ENCODE measurements at regions not wholly inside any gene's neighbourhood (a gene's known extent, or its start where the extent isn't known, plus 50 kb on each side); places are given as distances from the start of the nearest gene placed in this dataset.

DNA sequence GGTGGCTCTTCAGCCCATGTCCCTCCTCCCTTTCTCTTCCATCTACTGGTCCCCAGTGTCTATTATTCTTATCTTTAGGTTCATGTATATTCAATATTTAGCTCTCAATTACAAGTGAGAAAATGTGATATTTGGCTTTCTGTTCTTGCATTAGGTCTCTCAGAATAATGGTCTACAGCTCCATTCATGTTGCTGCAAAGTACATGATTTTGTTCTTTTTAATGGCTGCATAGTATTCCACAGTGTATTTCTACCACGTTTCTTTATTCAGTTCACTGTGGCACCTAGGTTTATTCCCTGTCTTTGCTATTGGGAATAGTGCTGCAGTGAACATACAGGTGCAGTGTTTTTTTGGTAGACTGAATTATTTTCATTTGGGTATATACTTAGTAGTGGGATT is 1308.8 kb downstream of the EFNA5 start:
- Histone ChIP-seq H3K9me3 (ENCODE audit: low read depth, low read length, poor library complexity, severe bottlenecking) (peaks cover 9% of the 10 kb centered on the region), H3K27me3 (replicated peaks; ENCODE audit: insufficient read depth, low read depth, low read length, poor library complexity) (no peaks in the 10 kb centered on the region), H3K4me1 (ENCODE audit: insufficient read depth, low read length, poor library complexity, severe bottlenecking) (peaks cover 6% of the 10 kb centered on the region), H3K36me3 (ENCODE audit: insufficient read depth, low read length, poor library complexity, severe bottlenecking) (no peaks in the 10 kb centered on the region), H3K4me3 (ENCODE audit: low read depth, low read length, poor library complexity, severe bottlenecking) (no peak overlapping the region), H3K27ac (ENCODE audit: low read depth, low read length, poor library complexity, severe bottlenecking) (no peak overlapping the region)
- TF ChIP-seq, protein P1, sequence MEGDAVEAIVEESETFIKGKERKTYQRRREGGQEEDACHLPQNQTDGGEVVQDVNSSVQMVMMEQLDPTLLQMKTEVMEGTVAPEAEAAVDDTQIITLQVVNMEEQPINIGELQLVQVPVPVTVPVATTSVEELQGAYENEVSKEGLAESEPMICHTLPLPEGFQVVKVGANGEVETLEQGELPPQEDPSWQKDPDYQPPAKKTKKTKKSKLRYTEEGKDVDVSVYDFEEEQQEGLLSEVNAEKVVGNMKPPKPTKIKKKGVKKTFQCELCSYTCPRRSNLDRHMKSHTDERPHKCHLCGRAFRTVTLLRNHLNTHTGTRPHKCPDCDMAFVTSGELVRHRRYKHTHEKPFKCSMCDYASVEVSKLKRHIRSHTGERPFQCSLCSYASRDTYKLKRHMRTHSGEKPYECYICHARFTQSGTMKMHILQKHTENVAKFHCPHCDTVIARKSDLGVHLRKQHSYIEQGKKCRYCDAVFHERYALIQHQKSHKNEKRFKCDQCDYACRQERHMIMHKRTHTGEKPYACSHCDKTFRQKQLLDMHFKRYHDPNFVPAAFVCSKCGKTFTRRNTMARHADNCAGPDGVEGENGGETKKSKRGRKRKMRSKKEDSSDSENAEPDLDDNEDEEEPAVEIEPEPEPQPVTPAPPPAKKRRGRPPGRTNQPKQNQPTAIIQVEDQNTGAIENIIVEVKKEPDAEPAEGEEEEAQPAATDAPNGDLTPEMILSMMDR (conservative IDR thresholded peaks at IDR 0.05; ENCODE audit: low read depth, low read length) = no peak
- POLR2A ChIA-PET (ENCODE audit: low non-redundant PET) = no interaction called here
- intact Hi-C loops (cut with micrococcal nuclease; ENCODE audit: unreplicated experiment) = no loop called here
- DNase-seq (ENCODE audit: low spot score) = no peak
- CTCF ChIA-PET = no interaction called here
- BruUV-seq (replicated peaks) = no TSS peak

DNA sequence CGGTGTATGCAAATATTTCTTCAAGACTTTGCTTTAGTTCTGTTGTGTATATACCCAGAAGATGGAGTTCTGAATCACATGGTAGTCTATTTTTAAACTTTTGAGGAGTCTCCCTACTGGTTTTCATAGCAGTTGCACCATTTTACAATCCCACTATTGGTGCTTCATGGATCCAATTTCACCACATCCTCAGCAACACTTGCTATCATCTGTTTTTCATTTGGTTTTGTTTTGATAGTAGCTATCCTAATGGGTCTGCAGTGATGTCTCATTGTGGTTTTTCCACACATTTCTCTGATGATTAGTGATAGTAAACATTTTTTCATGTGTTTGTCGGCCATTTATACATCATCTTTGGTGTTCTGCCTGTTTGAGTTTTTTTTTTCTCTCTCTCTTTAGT is 1339.3 kb downstream of the EFNA5 start:
- BruUV-seq (replicated peaks) = no TSS peak
- DNase-seq (ENCODE audit: low spot score) = no peak
- ChIA-PET CTCF (no interaction called here), POLR2A (ENCODE audit: low non-redundant PET) (no interaction called here)
- Histone ChIP-seq H3K4me1 (ENCODE audit: insufficient read depth, low read length, poor library complexity, severe bottlenecking) (no peaks in the 10 kb centered on the region), H3K9me3 (ENCODE audit: low read depth, low read length, poor library complexity, severe bottlenecking) (no peaks in the 10 kb centered on the region), H3K27ac (ENCODE audit: low read depth, low read length, poor library complexity, severe bottlenecking) (no peak overlapping the region), H3K27me3 (replicated peaks; ENCODE audit: insufficient read depth, low read depth, low read length, poor library complexity) (no peaks in the 10 kb centered on the region), H3K36me3 (ENCODE audit: insufficient read depth, low read length, poor library complexity, severe bottlenecking) (no peaks in the 10 kb centered on the region), H3K4me3 (ENCODE audit: low read depth, low read length, poor library complexity, severe bottlenecking) (no peak overlapping the region)
- TF ChIP-seq EZH2 (IDR thresholded peaks at IDR 0.05; ENCODE audit: borderline replicate concordance, low read depth, low read length, poor library complexity, severe bottlenecking) = no peak
- TF ChIP-seq, protein P1 (conservative IDR thresholded peaks at IDR 0.05; ENCODE audit: low read depth, low read length) = no peak
- intact Hi-C loops (cut with micrococcal nuclease; ENCODE audit: unreplicated experiment) = no loop called here

DNA sequence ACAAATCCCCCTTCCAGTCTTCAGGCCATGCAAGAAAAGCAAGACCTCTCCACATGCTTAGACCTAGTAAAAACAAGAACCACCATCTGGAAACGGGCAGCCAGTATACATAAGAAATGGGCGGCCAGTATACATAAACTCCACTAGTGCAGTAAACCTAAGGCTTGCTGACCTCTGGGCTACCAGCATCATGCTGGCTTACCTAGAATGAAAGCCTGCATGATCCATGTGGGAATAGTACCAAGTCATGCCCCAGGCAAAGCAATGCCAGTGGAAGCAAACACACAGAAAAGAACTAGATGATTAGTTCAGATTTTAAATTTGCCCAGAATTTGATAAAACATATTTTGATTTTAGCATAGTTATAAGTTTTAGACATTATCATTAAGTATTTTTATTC is 1346.4 kb downstream of the EFNA5 start:
- no peak for TF ChIP-seq EZH2 (IDR thresholded peaks at IDR 0.05; ENCODE audit: borderline replicate concordance, low read depth, low read length, poor library complexity, severe bottlenecking)
- TF ChIP-seq, protein P1 (conservative IDR thresholded peaks at IDR 0.05; ENCODE audit: low read depth, low read length) = no peak
- Histone ChIP-seq H3K27ac (ENCODE audit: low read depth, low read length, poor library complexity, severe bottlenecking) (no peak overlapping the region), H3K4me1 (ENCODE audit: insufficient read depth, low read length, poor library complexity, severe bottlenecking) (no peaks in the 10 kb centered on the region), H3K36me3 (ENCODE audit: insufficient read depth, low read length, poor library complexity, severe bottlenecking) (no peaks in the 10 kb centered on the region), H3K27me3 (replicated peaks; ENCODE audit: insufficient read depth, low read depth, low read length, poor library complexity) (no peaks in the 10 kb centered on the region), H3K9me3 (ENCODE audit: low read depth, low read length, poor library complexity, severe bottlenecking) (no peaks in the 10 kb centered on the region), H3K4me3 (ENCODE audit: low read depth, low read length, poor library complexity, severe bottlenecking) (no peak overlapping the region)
- BruUV-seq (replicated peaks) = no TSS peak
- CTCF ChIA-PET = no interaction called here
- POLR2A ChIA-PET (ENCODE audit: low non-redundant PET) = no interaction called here
- intact Hi-C loops (cut with micrococcal nuclease; ENCODE audit: unreplicated experiment) = no loop called here
- DNase-seq (ENCODE audit: low spot score) = no peak

All from A673 (cell line).